SK-N-SH (cell line): ENCODE measurements at regions not wholly inside any gene's neighbourhood (a gene's known extent, or its start where the extent isn't known, plus 50 kb on each side); places are given as distances from the start of the nearest gene placed in this dataset.
A peak's percentile ranks its signal among the peaks of the same experiment; 100 is the strongest.

Experiments
- EP300 ChIP-seq, 2 experiments: IDR thresholded peaks; 2 replicates each; pipeline versions ENCODE4 v1.4.0 to v1.6.1; 2012; ENCODE audit warnings: borderline replicate concordance in 1 of 2, low read depth in 1 of 2, low read length in 1 of 2
- POLR2AphosphoS5 ChIP-seq: IDR thresholded peaks from 2 replicates; pipeline ENCODE4 v1.6.1; 2012; ENCODE audit warnings: low read depth, low read length
- TF ChIP-seq, protein P1 (sequence below): fragments of 200-600 bp; sonication (generic); IDR thresholded peaks from 2 replicates; pipeline ENCODE4 v1.6.1; 2017; ENCODE audit warnings: antibody characterized with exemption, mild to moderate bottlenecking, moderate library complexity

DNA sequence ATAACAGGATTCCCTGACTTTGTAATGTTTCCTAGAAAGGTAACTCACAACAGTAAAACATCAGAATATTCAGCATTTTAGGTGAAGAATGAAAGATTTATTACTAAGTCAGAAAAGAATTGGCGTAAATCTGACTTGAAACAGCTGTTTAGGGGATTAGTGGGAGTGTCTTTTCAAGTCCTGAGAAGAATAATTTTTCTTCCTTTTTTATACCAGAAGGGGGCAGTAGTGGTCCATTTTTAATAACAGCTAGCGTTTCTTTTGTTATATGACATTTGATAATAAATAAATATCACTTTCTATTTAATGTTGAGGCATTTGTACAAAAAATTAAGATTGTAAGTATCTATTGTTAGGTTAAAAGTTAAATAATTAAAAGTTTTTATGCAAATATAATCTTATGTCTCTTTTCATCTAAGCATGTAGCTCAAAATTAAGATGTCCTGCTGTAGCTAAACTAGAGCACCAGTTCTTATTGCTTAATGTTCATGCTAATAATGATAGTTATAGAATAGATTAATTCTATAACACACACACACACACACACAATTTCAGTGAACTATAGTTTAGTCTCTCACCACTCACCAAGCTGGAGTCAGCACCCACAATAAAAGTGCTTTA lies 258.7 kb upstream of the ARRDC3 start:
- TF ChIP-seq POLR2AphosphoS5 (no peak), EP300 (IDR thresholded peaks at IDR 0.05; ENCODE audit: borderline replicate concordance in 1 of 2, low read depth in 1 of 2, low read length in 1 of 2) (no peak)
- TF ChIP-seq, protein P1, sequence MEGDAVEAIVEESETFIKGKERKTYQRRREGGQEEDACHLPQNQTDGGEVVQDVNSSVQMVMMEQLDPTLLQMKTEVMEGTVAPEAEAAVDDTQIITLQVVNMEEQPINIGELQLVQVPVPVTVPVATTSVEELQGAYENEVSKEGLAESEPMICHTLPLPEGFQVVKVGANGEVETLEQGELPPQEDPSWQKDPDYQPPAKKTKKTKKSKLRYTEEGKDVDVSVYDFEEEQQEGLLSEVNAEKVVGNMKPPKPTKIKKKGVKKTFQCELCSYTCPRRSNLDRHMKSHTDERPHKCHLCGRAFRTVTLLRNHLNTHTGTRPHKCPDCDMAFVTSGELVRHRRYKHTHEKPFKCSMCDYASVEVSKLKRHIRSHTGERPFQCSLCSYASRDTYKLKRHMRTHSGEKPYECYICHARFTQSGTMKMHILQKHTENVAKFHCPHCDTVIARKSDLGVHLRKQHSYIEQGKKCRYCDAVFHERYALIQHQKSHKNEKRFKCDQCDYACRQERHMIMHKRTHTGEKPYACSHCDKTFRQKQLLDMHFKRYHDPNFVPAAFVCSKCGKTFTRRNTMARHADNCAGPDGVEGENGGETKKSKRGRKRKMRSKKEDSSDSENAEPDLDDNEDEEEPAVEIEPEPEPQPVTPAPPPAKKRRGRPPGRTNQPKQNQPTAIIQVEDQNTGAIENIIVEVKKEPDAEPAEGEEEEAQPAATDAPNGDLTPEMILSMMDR, result peak; percentile 75
